Activated T-cell treated with anti-CD3 and anti-CD28 coated beads for 48 hours (primary cell): ENCODE measurements at regions not wholly inside any gene's neighbourhood (a gene's known extent, or its start where the extent isn't known, plus 50 kb on each side); places are given as distances from the start of the nearest gene placed in this dataset.
"Not testable (repeated sequence)": the region's sequence is repeated elsewhere in the genome, so short reads cannot be mapped to it uniquely, and the experiment has no call there.

Experiments
- DNase-seq: peaks from one replicate; pipeline ENCODE4 v3.0.0-alpha.2; 2020; ENCODE audit warnings: low read depth

- no peak for DNase-seq
These were observed 57.7 kb upstream of the SHB start for GRCh38 chr9:38126730-38127129.

GRCh38 chr9:38125889-38126288 is 56.9 kb upstream of the SHB start:
- DNase-seq, result no peak

GRCh38 chr9:38123359-38123758 is 54.3 kb upstream of the SHB start:
- not testable (repeated sequence) for DNase-seq

- DNase-seq, result no peak
These were observed 51.9 kb upstream of the SHB start for GRCh38 chr9:38120961-38121360.

- DNase-seq, result no peak
These were observed 50.7 kb upstream of the SHB start for GRCh38 chr9:38119560-38120236.

GRCh38 chr9:38118862-38119438 is 49.9 kb upstream of the SHB start:
- no peak for DNase-seq
